Activated naive CD4-positive, alpha-beta T cell treated with anti-CD3 and anti-CD28 coated beads, Interleukin-2, amount 50 U/mL, for 72 hours (primary cell): ENCODE measurements at regions not wholly inside any gene's neighbourhood (a gene's known extent, or its start where the extent isn't known, plus 50 kb on each side); places are given as distances from the start of the nearest gene placed in this dataset.
"Not testable (repeated sequence)": the region's sequence is repeated elsewhere in the genome, so short reads cannot be mapped to it uniquely, and the experiment has no call there.

Experiments
- ATAC-seq, 2 donors: fragments of 150-1000 bp; cut with Tn5 transposase; 2 replicates each; pipeline ENCODE4 v1.10.0; 2021; ENCODE audit warnings: mild to moderate bottlenecking in 2 of 2, moderate library complexity in 2 of 2
- DNase-seq, 2 donors: peaks; one replicate each; pipeline ENCODE4 v3.0.0; 2021 to 2022; ENCODE audit warnings: low spot score in 2 of 2
- H3K27ac Mint-ChIP-seq, 2 donors: one replicate each; pipeline ENCODE4 v1.8.0; 2022; ENCODE audit warnings: mild to moderate bottlenecking in 2 of 2, mixed read lengths in 2 of 2
- H3K36me3 Mint-ChIP-seq, 2 donors: one replicate each; pipeline ENCODE4 v1.8.0; 2022; ENCODE audit warnings: mixed read lengths in 2 of 2
- H3K9me3 Mint-ChIP-seq, 2 donors: one replicate each; pipeline ENCODE4 v1.8.0; 2022; ENCODE audit warnings: mixed read lengths in 2 of 2

DNA sequence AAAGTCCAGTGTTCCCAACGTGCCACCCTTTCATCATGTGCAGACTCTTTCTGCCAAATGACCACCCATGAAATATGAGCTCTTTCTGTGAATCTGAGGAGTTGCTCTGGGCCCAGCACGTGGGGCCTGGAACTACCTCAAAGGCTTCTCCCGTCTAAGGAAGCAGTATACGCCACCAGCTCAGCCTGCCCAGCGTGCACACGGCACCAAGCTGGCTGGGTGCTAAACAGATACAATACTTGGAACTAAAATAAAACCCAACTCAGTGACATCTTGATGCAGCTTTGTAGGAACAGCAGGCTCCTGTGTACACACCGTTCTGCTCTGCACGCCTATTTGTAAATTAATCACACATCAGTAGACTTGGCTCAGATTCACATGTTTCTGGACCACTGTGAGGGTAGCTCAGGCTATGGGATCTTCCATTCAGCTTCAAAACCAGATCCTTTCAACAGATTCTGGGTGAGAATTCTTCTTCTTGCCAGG, 74.8 kb downstream of the ARL6IP4 start:
- H3K9me3 Mint-ChIP-seq, result no peaks in the 10 kb centered on the region
- H3K36me3 Mint-ChIP-seq, result no peaks in the 10 kb centered on the region
- H3K27ac Mint-ChIP-seq, result no peak overlapping the region
- ATAC-seq, result no peak
- DNase-seq, result no peak

DNA sequence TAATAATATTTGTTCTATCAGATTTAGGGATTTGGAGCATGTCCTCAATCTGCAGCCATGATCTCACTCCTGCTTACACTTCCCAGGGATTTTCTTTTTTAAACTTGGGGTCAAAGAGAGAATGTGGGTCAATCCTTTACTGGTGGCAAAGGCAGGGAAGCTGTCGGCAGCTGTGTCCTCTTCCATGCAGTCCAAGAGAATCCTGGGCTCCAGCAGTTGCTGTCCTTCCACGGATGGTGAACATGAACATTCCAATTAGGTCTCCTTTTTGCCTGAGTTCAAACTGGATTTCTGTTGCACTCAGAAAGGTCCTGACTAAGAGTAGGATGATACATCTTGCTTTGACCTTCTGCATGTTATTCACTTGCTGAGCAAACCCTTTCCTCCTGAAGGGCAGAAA, 73.9 kb downstream of the ARL6IP4 start:
- no peaks in the 10 kb centered on the region for H3K9me3 Mint-ChIP-seq
- no peak for ATAC-seq
- no peak overlapping the region for H3K27ac Mint-ChIP-seq
- no peaks in the 10 kb centered on the region for H3K36me3 Mint-ChIP-seq
- no peak for DNase-seq

DNA sequence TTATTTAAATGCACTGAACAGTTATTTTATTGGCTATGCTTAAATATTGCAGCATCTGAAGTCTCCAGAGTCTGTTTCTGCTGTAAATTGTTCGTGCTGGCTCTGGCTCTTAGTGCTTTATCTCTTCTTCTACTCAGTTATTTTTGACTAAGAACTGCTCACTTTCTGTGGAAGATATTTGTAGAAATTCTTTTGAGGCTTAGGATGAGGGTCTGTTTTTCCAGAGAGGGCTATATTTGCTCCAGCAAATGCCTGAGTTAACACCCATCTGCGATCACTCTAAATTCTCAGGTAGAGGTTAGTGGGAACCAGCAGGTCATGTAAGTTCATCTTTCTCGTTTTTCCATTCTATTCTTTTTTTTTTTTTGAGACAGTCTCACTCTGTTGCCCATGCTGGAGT, 71.1 kb downstream of the ARL6IP4 start:
- no peaks in the 10 kb centered on the region for H3K9me3 Mint-ChIP-seq
- DNase-seq (no peak), ATAC-seq (no peak)
- H3K36me3 Mint-ChIP-seq, result no peaks in the 10 kb centered on the region
- H3K27ac Mint-ChIP-seq, result no peak overlapping the region

DNA sequence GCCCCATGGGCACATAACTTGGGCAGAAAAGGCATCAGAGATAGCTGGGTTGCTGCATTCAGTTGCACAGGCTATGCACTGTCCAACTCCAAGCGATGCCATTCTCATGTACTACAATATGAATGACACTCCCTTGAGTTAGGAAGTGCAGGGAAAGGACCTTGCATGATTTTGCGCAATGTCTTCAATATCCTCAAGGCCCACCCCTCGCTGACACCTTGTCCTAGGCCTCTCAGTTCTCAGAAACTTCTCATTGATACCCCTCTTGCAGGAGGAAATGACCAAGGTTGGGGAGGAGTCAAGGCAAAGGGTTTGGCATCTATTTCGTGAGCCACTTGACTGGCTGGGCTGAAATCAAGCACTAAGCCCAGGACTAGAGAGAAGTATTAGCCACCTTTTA, 70.4 kb downstream of the ARL6IP4 start:
- Mint-ChIP-seq H3K27ac (no peak overlapping the region), H3K9me3 (no peaks in the 10 kb centered on the region), H3K36me3 (no peaks in the 10 kb centered on the region)
- ATAC-seq, result no peak
- DNase-seq, result no peak

DNA sequence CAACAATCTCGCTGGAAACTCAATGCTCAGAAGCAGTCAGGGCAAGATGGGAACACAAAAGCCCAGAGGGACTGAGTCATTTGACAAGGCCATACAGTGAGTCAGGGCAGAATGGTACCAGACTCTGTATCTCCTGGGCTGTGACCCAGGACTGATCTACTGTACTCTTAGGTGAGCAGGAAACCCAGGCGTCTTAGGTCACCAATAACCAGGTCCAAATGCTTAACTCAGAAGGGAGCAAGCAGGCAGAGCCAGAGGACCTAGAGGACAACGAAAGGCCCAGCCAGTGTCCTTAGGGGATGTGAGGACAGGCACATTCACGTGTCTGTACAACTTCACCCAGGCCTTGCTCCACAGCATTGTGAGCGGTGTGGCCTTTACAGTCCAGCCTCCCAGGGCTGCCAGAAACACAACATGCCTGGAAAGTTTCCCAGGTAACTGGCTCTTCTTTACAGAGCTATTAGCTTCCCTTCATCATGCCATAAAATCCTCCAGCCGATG, 69.9 kb downstream of the ARL6IP4 start:
- Mint-ChIP-seq H3K36me3 (no peaks in the 10 kb centered on the region), H3K9me3 (no peaks in the 10 kb centered on the region), H3K27ac (no peak overlapping the region)
- ATAC-seq (peak; percentile 91 to 92), DNase-seq (no peak)

DNA sequence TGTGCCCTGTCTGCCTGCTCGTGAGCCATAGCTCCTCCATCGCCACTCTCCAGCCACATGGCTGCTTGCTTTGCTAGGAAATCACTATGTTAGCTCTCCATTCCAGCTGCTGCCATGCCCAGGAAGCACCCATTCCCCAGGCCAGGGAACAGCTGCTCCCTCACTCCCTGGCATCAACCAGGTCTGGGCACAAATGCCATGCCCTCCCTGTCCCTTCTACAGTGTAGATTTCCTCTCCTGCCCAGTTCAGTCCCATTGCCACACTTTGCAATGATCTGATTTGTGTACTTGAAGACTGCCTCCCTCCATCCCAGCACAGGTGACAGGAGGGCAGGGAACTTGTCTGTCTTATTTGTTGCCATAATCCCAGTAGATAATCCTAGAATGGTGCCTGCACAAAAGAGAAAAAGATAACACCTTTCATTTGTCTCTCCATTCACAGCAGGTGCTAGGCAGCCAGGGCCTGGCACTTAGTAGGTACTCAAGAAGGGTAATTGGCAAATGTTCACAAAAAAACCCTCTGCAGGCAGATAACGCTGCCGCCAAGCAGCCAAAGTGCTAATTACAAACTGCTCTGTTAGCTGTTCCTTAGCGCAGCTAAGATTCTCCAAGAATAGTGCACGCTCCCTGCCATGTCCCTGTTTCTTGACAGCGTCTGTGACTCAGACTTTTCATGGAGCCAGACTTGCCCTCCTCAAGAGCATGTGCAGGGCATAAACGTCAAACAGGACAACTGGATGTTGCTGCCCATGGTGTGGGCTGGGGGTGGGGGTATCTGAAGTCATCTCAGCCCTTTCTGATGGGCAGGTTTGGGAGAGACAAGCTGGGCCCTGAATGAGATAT, 69.1 kb downstream of the ARL6IP4 start:
- Mint-ChIP-seq H3K36me3 (no peaks in the 10 kb centered on the region), H3K9me3 (no peaks in the 10 kb centered on the region), H3K27ac (no peak overlapping the region)
- ATAC-seq (no peak), DNase-seq (no peak)

DNA sequence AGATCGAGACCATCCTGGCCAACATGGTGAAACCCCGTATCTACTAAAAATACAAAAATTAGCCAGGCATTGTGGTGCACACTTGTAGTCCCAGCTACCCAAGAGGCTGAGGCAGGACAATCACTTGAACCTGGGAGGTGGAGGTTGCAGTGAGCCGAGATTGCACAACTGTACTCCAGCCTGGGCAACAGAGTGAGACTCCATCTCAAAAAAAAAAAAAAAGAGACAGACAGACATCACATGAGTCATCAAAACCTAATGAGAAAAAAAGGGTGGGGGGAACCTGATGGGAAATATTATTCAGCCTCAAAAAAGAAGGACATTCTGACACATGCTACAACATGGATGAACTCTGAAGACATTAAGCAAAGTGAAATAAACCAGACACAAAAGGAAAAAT, 67.4 kb downstream of the ARL6IP4 start:
- not testable (repeated sequence) for H3K27ac Mint-ChIP-seq, DNase-seq, H3K9me3 Mint-ChIP-seq, H3K36me3 Mint-ChIP-seq, ATAC-seq

DNA sequence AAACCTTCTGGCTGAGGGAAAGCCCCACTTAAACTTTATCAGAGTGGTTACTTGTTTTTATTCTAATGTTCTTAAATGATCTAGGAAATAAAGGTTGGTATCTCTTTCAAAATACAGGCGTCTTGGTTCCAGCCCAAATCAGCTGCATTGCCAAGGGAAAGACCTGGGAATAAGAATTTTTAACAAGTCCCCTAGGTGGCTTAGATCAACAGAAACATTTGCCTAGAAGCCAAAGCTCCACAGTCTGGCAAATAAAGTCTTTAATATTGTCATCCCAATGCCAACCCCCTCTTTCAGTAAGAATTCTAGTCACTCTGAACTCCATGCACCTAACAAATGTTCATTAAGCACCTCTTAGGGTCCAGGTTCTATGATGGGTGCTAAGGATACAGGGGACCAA, 66.8 kb downstream of the ARL6IP4 start:
- no peaks in the 10 kb centered on the region for H3K36me3 Mint-ChIP-seq
- no peaks in the 10 kb centered on the region for H3K9me3 Mint-ChIP-seq
- DNase-seq (no peak), ATAC-seq (no peak)
- H3K27ac Mint-ChIP-seq, result no peak overlapping the region

DNA sequence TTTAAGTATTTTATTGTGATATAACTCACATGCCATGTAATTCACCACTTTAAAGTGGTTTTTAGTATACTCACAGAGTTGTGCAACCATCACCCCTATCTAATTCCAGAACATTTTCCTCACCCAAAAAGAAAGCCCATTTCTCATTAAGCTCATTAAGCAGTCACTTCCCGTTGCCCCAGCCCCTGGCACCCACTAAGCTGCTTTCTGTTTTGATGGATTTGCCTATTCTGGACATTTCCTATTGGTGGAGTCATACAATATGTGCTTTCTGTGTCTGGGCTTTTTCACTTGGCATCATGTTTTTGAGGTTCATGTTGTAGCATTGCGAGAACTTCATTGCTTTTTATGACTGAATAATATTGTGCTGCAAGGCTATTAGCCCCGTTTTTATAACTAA, 66.0 kb downstream of the ARL6IP4 start:
- H3K36me3 Mint-ChIP-seq, result no peaks in the 10 kb centered on the region
- H3K9me3 Mint-ChIP-seq, result no peaks in the 10 kb centered on the region
- no peak overlapping the region for H3K27ac Mint-ChIP-seq
- DNase-seq (no peak), ATAC-seq (no peak)

DNA sequence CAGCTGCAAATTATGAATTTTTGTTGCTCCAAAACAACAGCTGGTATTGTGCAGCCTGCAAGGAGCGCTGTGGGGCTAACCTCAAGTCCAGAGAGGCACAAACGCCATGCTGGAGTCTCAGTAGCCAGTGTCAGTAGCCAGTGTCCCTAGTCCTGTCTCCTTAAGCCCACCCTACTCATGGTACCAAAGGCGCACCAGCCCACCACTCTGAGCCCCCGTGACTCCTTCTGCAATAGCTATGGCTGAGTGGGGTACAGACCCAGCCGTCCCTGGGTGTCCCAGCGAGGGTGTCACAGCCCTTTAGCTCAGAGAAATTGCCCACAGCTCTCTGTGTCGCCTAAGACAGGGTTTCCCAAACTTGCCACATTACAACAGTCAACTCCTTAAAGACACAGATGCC, 65.2 kb downstream of the ARL6IP4 start:
- no peaks in the 10 kb centered on the region for H3K36me3 Mint-ChIP-seq
- DNase-seq (no peak), ATAC-seq (no peak)
- H3K9me3 Mint-ChIP-seq, result no peaks in the 10 kb centered on the region
- H3K27ac Mint-ChIP-seq, result no peak overlapping the region

DNA sequence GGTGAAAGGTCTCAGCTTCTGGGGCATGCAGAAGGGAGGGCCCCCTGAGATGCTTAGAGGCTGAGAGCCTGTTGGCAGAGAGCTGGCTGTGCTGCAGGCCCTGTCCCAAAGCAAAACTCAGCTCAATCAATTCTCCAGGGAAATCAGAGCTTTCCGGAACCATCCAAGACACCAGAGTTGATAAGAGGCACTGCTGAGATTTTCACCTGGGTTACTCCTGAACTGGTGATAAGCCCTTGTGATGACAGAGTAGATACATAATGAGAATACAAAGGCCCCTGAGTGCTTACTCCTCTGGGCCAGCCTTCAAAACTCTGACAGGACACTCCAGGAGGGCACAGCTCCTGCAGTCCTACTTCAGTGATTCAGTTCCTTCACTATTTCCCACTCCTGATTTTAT, 63.9 kb downstream of the ARL6IP4 start:
- no peak for ATAC-seq
- DNase-seq, result no peak
- Mint-ChIP-seq H3K36me3 (no peaks in the 10 kb centered on the region), H3K27ac (peak overlapping the region in 1 of 2 donors; percentile 42), H3K9me3 (no peaks in the 10 kb centered on the region)

DNA sequence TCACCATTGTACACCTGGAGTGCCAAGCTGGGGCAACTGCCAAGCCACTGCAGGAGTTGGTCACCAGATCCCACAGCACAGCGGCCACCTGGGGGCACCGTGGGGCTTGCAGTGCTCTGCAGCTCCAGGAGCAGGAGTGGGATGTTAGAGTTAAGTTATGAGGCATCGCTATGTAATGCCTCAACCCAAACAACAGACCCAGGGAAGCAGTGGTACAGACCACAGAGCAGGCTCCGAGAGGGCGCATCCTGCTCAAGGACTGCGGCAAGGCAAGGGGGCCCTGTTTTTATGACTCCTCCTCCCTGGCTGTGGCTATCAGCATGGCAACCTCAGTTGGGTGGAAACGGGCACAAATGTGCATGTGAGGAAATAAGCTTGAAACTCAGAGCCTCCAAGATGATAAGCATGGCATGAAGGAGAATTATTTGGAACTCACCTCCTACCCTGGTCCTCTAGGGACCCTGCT, 63.1 kb downstream of the ARL6IP4 start:
- DNase-seq, result peak; percentile 68 to 82
- no peaks in the 10 kb centered on the region for H3K9me3 Mint-ChIP-seq
- no peaks in the 10 kb centered on the region for H3K36me3 Mint-ChIP-seq
- peak; percentile 98 to 99 for ATAC-seq
- H3K27ac Mint-ChIP-seq, result peak overlapping the region; percentile 42 to 61

DNA sequence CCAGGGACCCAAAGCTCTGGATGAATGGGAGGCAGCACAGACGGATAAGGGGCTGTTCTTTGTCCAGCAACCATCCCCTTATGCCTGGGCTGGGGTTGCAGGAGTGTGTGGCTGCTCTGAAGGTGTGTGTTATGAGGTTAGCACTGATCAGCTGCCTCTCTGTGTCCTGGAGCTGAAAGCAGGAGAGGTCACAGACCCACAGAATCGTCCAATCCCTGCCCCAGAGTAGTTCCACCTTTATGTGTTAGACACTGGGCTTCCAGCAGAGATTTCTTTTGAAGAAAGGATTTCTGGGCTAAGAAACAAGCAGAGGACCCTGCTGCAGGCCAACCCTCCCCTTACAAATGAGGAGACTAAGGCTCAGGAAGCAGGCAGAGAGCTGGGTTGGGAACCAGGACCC, 62.4 kb downstream of the ARL6IP4 start:
- no peak for ATAC-seq
- Mint-ChIP-seq H3K9me3 (no peaks in the 10 kb centered on the region), H3K27ac (peak overlapping the region in 1 of 2 donors; percentile 42), H3K36me3 (no peaks in the 10 kb centered on the region)
- DNase-seq, result no peak

DNA sequence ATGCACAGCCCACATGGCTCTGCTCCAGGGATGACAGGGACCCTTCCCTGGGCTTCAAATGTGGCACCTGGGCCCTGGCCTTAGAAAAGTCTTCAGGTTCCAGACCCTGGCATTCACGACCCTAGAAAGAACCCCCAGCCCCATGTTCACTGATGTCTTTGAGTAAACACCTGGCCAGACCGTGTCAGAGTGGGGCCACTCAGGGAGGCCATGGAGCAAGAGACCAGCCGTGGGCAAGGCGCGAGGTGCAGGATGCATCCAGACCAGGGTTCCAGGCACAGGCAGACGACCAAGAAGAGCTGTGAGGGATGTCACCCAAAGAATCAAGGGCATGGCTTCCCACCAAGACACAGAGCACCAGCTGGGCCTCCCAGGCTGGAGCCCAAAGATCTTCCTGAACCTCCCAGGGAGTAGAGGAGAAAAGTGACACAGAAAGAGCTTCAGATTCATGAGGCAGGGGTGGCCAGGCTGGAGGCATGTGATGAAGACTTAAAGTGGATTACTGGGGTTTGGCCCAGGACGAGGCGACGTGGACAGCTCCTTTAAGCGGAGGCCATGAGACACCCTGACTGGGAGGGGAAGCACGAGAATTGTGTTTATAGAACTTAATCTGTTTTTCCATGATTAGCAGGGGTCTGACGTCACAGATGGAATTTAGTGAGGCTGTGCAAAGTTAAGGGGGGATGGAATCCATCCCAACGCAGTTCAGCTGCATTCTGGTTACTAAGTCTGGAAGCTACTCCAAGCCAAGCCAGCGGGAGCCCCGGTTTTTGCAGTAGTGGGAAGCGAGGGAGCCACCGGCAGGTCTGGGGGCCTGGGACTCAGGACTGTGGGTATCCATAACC, 61.6 kb downstream of the ARL6IP4 start:
- Mint-ChIP-seq H3K9me3 (no peaks in the 10 kb centered on the region), H3K36me3 (no peaks in the 10 kb centered on the region), H3K27ac (peak overlapping the region; percentile 17 to 56)
- no peak for ATAC-seq
- DNase-seq, result no peak

DNA sequence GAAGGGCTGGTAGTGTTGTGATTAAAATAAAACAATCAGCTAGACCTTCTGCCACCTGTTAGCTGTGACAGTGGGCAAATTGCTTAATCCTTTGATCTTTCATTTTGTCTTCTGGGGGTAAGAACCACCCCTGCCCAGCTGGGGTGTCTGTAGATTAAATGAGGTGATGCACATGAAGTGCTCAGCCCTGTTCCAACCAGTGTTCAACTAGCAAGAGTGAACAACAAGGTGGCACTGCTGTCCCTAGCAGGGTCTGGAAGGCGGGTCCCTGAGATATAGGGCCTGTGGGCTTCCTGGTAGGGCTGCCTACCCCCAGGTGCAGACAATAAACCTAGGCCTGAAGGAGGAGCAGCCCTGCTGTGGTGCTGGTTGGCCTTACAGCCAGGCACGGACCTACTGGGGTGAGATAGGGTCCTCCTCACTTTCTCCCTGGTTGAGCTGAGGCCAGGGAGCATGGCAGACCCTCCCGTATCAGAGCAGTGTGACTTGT, 60.6 kb downstream of the ARL6IP4 start:
- Mint-ChIP-seq H3K9me3 (no peaks in the 10 kb centered on the region), H3K27ac (no peak overlapping the region), H3K36me3 (no peaks in the 10 kb centered on the region)
- DNase-seq, result no peak
- no peak for ATAC-seq

DNA sequence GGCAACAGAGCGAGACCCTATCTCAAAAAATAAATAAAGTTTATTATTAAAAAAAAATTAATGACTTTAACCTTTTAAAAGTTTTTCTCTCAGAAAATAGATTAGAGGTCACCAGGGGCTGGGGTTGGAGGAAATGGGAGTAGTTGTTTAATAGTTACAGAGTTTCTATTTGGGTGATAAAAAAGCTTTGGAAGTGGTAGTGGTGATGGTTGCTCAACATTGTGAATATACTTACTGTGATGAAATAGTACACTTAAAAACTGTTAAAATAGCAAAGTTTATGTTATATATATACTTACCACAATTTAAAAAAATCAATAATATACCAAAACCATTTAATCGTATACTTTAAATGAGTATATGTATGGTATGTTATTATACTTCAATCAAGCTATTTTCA, 59.6 kb downstream of the ARL6IP4 start:
- H3K36me3 Mint-ChIP-seq, result no peaks in the 10 kb centered on the region
- ATAC-seq, result no peak
- H3K9me3 Mint-ChIP-seq, result no peaks in the 10 kb centered on the region
- H3K27ac Mint-ChIP-seq, result no peak overlapping the region
- DNase-seq, result no peak

DNA sequence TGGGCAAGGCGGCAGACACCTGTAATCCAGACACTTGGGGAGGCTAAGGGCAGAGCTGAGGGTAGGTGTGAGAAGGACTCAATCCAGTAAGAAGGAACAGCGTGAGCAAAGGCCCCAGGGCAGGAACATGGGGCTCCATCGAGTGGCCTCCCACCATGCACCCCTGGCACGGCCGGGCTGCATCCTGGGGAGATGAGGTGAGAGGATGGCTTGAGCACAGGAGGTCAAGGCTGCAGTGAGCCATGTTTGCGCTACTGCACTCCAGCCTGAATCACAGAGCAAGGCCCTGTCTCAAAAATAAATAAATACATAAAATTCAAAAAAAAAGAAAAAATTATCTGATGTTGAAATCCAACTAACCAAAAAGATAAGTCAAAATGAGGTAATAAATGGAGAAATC, 58.5 kb downstream of the ARL6IP4 start:
- H3K27ac Mint-ChIP-seq, result no peak overlapping the region
- peaks cover 0 to under 1% of the 10 kb centered on the region in 2 donors for H3K36me3 Mint-ChIP-seq
- no peaks in the 10 kb centered on the region for H3K9me3 Mint-ChIP-seq

More for the DNA sequence above, 58.5 kb downstream of the ARL6IP4 start:
- ATAC-seq (no peak), DNase-seq (no peak)
